GM12891 (cell line): ENCODE measurements at regions not wholly inside any gene's neighbourhood (a gene's known extent, or its start where the extent isn't known, plus 50 kb on each side); places are given as distances from the start of the nearest gene placed in this dataset.
A peak's percentile ranks its signal among the peaks of the same experiment; 100 is the strongest.

Experiments
- DNase-seq: peaks from one replicate; pipeline ENCODE4 v3.0.0; 2011; ENCODE audit warnings: low spot score; ENCODE audit not compliant: insufficient read length
- FAIRE-seq: peaks from 2 replicates; lab custom pipeline; 2011; peaks lifted over from hg19 to GRCh38; lab: Jason Lieb, UNC
- PAX5 ChIP-seq: IDR thresholded peaks from 2 replicates; pipeline ENCODE4 v1.6.1; 2011; ENCODE audit warnings: low read length, moderate library complexity, mild to moderate bottlenecking; ENCODE audit not compliant: insufficient read depth, severe bottlenecking
- POLR2A ChIP-seq: IDR thresholded peaks from 2 replicates; pipeline ENCODE4 v1.6.1; 2011; ENCODE audit warnings: low read depth, low read length, control low read depth
- POLR2AphosphoS5 ChIP-seq: IDR thresholded peaks from 2 replicates; pipeline ENCODE4 v1.6.1; 2011; ENCODE audit warnings: low read depth, low read length, control low read depth
- POU2F2 ChIP-seq: IDR thresholded peaks from 2 replicates; pipeline ENCODE4 v1.6.1; 2011; ENCODE audit warnings: low read depth, mild to moderate bottlenecking, control low read depth, low read length, moderate library complexity
- SPI1 ChIP-seq: IDR thresholded peaks from 2 replicates; pipeline ENCODE4 v1.6.1; 2011; ENCODE audit warnings: low read depth, low read length, control low read depth
- TAF1 ChIP-seq: IDR thresholded peaks from 2 replicates; pipeline ENCODE4 v1.6.1; 2011; ENCODE audit warnings: low read depth, low read length, control low read depth

- FAIRE-seq (no peak), DNase-seq (no peak)
- TF ChIP-seq POU2F2 (no peak), SPI1 (no peak)
These were observed 306.0 kb downstream of the MAF start for GRCh38 chr16:79294568-79294967.

GRCh38 chr16:79293836-79294460, 306.6 kb downstream of the MAF start:
- no peak for DNase-seq
- no peak for FAIRE-seq
- TF ChIP-seq POLR2A (no peak), POLR2AphosphoS5 (no peak), POU2F2 (no peak), SPI1 (no peak), PAX5 (no peak), TAF1 (no peak)

DNA sequence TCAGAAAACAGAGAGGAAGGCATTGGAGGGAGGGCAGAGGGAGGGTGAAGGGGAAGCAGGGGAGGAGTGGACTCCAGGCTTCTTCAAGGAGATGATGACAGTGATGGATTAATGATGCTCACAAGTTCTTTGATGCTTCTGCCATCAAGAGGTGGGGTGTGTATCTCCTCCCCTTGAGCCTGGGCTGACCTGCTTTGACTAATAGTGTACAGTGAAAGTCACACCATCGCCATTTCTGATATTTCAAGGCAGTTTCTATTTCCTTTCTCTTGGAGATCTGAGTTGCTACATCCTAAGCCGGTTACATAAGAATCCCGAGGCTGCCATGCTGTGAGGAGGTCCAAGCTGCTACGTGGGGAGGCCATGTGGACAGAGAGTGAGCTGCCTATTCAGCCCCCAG, 312.5 kb downstream of the MAF start:
- TF ChIP-seq POU2F2 (no peak), POLR2A (no peak), TAF1 (no peak), SPI1 (no peak), POLR2AphosphoS5 (no peak), PAX5 (no peak)
- no peak for DNase-seq
- no peak for FAIRE-seq

DNA sequence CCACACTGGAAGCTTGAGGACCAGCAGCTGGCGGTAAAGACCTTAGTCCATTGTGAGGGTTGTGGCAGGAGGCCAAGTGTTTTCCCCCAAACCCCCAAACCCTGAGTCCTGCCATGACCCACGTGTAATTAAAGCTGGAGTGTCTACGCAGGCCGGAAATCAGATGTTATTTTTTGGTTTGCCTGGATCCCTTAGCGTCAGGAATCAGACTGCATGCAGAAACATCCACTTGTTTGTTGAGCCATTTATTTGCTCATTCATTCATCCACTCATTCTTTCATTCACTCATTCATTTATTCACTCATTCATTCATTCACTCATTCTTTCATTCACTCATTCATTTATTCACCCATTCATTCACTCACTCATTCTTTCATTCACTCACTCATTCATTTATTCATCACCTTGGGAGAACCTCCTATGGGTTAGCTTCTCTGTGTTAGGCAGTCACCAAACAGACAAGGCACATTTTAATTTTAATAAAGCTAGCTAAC, 313.1 kb downstream of the MAF start:
- FAIRE-seq (peak; percentile 48), DNase-seq (no peak)
- TF ChIP-seq TAF1 = no peak
- no peak for TF ChIP-seq SPI1
- TF ChIP-seq PAX5 = no peak
- no peak for TF ChIP-seq POU2F2
- TF ChIP-seq POLR2A = no peak
- no peak for TF ChIP-seq POLR2AphosphoS5

DNA sequence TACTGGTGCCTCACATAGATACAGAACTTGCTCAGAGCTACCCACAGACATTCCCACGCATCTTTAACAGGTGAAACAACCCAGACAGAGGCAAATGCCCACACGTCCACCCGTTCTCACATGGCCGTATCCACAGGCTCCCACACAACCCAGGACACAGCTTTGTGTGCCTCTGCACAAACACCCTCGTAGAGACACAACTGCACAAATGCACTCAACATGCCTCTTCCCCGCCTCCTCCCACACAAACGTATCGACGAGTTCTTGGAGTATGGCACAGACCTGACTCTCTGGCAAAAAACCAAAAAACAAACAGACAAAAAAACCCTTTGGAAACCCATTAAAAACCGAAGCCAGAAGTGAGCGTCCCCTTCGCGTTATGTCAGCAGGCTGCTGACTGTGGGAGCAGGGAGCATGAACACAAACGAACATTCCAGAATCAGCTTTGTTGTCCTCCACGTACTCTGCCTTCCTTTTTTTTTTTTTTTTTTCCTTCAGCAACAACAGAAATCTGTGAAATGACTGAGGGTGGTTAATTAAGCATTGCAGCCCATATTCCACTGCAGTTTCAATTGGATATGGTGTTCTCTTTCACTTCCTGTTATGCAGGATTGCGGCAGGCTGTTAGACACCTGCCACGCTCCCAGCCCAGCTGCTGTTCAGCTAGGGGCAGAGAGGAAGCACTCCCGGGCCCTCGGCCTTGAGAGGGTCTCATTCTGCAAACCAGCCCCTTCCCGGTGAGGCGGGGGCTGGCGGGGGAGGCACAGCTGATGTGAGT, 313.7 kb downstream of the MAF start:
- no peak for TF ChIP-seq POLR2A
- TF ChIP-seq POLR2AphosphoS5 = 0 out of 2 replicates have a peak, but pooled peaks have one; percentile 32
- TF ChIP-seq SPI1 = peak; percentile 97
- no peak for TF ChIP-seq TAF1
- peak; percentile 96 for FAIRE-seq
- peak; percentile 40 for DNase-seq

DNA sequence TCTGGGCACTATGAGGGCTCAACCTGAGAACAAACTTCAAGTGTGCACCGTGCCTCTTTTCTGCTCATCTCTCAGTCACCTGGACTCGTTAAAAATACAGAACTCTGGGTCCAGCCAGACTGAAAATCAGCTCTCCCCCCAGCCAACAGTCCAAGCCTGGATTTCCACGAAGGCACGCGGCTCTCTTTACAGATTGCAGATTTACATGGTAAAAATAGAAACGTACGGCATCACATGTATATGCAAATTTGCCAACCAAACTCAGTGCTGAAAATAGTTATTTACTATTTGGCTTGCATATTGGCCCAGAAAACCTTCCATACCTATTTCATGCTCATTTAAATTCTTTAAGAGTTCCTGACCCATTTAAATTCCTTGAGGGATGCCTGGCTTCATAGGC, 315.8 kb downstream of the MAF start:
- DNase-seq (no peak), FAIRE-seq (no peak)
- TF ChIP-seq PAX5 (no peak), POU2F2 (peak; percentile 76; the same call in 1 of the 2 replicates), TAF1 (no peak), POLR2A (no peak), SPI1 (no peak)

- peak; percentile 52 for FAIRE-seq
- TF ChIP-seq POLR2A (no peak), POU2F2 (no peak), TAF1 (no peak), PAX5 (no peak), POLR2AphosphoS5 (no peak), SPI1 (no peak)
- DNase-seq = no peak
These were observed 317.0 kb downstream of the MAF start for GRCh38 chr16:79283578-79283977.

DNA sequence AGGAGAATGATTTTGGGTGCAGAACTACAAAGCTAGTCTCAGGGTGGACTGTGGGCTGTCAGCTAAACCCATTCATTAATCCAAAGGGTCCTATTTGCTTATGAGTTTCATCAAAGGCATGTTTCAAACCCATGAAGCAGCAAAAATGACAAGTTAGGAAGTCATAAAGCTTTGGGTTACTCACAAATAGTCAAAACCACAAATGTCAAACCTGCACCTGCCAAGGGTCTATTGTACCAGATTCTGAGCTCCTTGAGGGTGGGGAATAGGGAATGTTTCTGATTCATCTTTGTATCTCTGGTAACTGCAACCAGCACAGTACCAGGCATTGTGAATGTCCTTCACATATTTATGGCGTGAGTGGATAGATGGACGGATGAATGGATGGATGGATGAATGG, 317.7 kb downstream of the MAF start:
- no peak for TF ChIP-seq POLR2AphosphoS5
- no peak for TF ChIP-seq PAX5
- no peak for TF ChIP-seq POLR2A
- TF ChIP-seq SPI1 = no peak
- no peak for TF ChIP-seq POU2F2
- TF ChIP-seq TAF1 = no peak
- FAIRE-seq = peak; percentile 31
- no peak for DNase-seq

- TF ChIP-seq SPI1 (no peak), POU2F2 (no peak), TAF1 (no peak), POLR2A (no peak), POLR2AphosphoS5 (no peak), PAX5 (no peak)
- no peak for DNase-seq
- FAIRE-seq = peak; percentile 68
These were observed 322.0 kb downstream of the MAF start for GRCh38 chr16:79278506-79278905.
